Endothelial cell of umbilical vein (primary cell): ENCODE measurements at regions not wholly inside any gene's neighbourhood (a gene's known extent, or its start where the extent isn't known, plus 50 kb on each side); places are given as distances from the start of the nearest gene placed in this dataset.

Experiments
- BruUV-seq: library from RNA; stranded (reverse); fragments of 400-500 nt; replicated peaks from 2 replicates; lab custom pipeline; 2021; lab: Mats Ljungman, UMichigan
- CTCF ChIA-PET: fragments of 300-600, 350-600 bp; sonication (Branson Sonifier 250); formaldehyde crosslinking; loops from one replicate; lab custom pipeline; 2021; ENCODE audit warnings: antibody characterized with exemption, inconsistent platforms; lab: Charles Lee
- POLR2A ChIA-PET: fragments of 300-600, 350-600 bp; sonication (Branson Sonifier 250); formaldehyde crosslinking; loops from one replicate; lab custom pipeline; 2021; ENCODE audit warnings: antibody characterized with exemption, inconsistent platforms; lab: Charles Lee
- DNase-seq: peaks from one replicate; pipeline ENCODE4 v3.0.0-alpha.2; 2011; ENCODE audit warnings: low read depth, low spot score
- FAIRE-seq: peaks from 2 replicates; lab custom pipeline; 2011; peaks lifted over from hg19 to GRCh38; lab: Jason Lieb, UNC
- H2AFZ ChIP-seq: 2 replicates; pipeline ENCODE4 v1.6.0; 2012; ENCODE audit warnings: low read depth, low read length, control low read depth, inconsistent platforms
- H3K27ac ChIP-seq: 2 replicates; pipeline ENCODE4 v1.5.1; 2011; ENCODE audit warnings: low read depth, mild to moderate bottlenecking, control low read depth, low read length, moderate library complexity; ENCODE audit not compliant: insufficient read depth
- H3K27me3 ChIP-seq, 2 experiments: 2 replicates each; pipeline versions ENCODE4 v1.6.0 to v1.6.1; 2011; ENCODE audit warnings: low read length in 2 of 2, mixed read lengths in 1 of 2; ENCODE audit not compliant: control insufficient read depth in 2 of 2, insufficient read depth in 2 of 2
- H3K36me3 ChIP-seq, 2 experiments: 2 replicates in 1 of 2; 3 replicates in 1 of 2; pipeline ENCODE4 v1.5.1; 2011; ENCODE audit warnings: low read length in 2 of 2, mild to moderate bottlenecking in 1 of 2, moderate library complexity in 1 of 2; ENCODE audit not compliant: control insufficient read depth in 2 of 2, insufficient read depth in 2 of 2; ENCODE audit errors: extremely low read depth in 1 of 2
- H3K4me1 ChIP-seq: 3 replicates; pipeline ENCODE4 v1.5.1; 2011; ENCODE audit warnings: mild to moderate bottlenecking, low read length; ENCODE audit not compliant: control insufficient read depth, insufficient read depth; ENCODE audit errors: extremely low read depth
- H3K4me2 ChIP-seq: 2 replicates; pipeline ENCODE4 v1.6.1; 2011; ENCODE audit warnings: low read length, control low read depth, mixed read lengths; ENCODE audit not compliant: insufficient read depth
- H3K4me3 ChIP-seq, 3 experiments: fragments of 200-600 bp in 1 of 3; sonication (generic), shearing (Covaris generic) in 1 of 3; replicated peaks in 1 of 3; 2 replicates each; pipeline ENCODE4 v1.5.1; 2011 to 2016; ENCODE audit warnings: control low read depth in 3 of 3, low read length in 3 of 3, mild to moderate bottlenecking in 2 of 3, inconsistent platforms in 1 of 3, low read depth in 1 of 3, moderate library complexity in 1 of 3; ENCODE audit not compliant: insufficient read depth in 1 of 3
- H3K79me2 ChIP-seq: 2 replicates; pipeline ENCODE4 v1.6.0; 2012; ENCODE audit warnings: low read length, inconsistent platforms; ENCODE audit not compliant: control insufficient read depth, insufficient read depth
- H3K9ac ChIP-seq: replicated peaks from 2 replicates; pipeline ENCODE3; 2011; ENCODE audit warnings: low read length, control low read depth; ENCODE audit not compliant: insufficient read depth; ENCODE audit errors: extremely low read depth
- H3K9me1 ChIP-seq: replicated peaks from 3 replicates; pipeline ENCODE4 v1.6.0; 2011; ENCODE audit warnings: mild to moderate bottlenecking, low read length; ENCODE audit not compliant: control insufficient read depth, insufficient read depth; ENCODE audit errors: extremely low read depth
- H3K9me3 ChIP-seq: replicated peaks from 2 replicates; pipeline ENCODE4 v1.5.1; 2012; ENCODE audit warnings: low read length, inconsistent platforms; ENCODE audit not compliant: control insufficient read depth, insufficient read depth
- H4K20me1 ChIP-seq: replicated peaks from 2 replicates; pipeline ENCODE3; 2011; ENCODE audit warnings: mild to moderate bottlenecking, low read length; ENCODE audit not compliant: control insufficient read depth, insufficient read depth; ENCODE audit errors: extremely low read depth
- CTCF ChIP-seq, 2 donors: IDR thresholded peaks; 1 replicate in 1 of 2; 2 replicates in 1 of 2; pipeline ENCODE4 v1.5.1; 2011; ENCODE audit warnings: low read length in 2 of 2, mild to moderate bottlenecking in 2 of 2, moderate library complexity in 2 of 2, control low read depth in 1 of 2, inconsistent platforms in 1 of 2, low read depth in 1 of 2; ENCODE audit not compliant: insufficient read depth in 1 of 2; ENCODE audit errors: extremely low read depth in 1 of 2
- EZH2 ChIP-seq: IDR thresholded peaks from 2 replicates; pipeline ENCODE4 v1.6.1; 2012; ENCODE audit warnings: borderline replicate concordance, low read depth, mild to moderate bottlenecking, moderate library complexity, low read length, inconsistent platforms; ENCODE audit not compliant: severe bottlenecking
- FOS ChIP-seq: IDR thresholded peaks from 2 replicates; pipeline ENCODE4 v1.6.1; 2011; ENCODE audit warnings: mild to moderate bottlenecking, low read length, moderate library complexity, borderline replicate concordance; ENCODE audit not compliant: insufficient read depth
- GATA2 ChIP-seq: IDR thresholded peaks from 2 replicates; pipeline ENCODE4 v1.7.0; 2011; ENCODE audit warnings: low read depth, mild to moderate bottlenecking, moderate library complexity, mixed read lengths, low read length; ENCODE audit not compliant: insufficient read length, insufficient read depth
- JUN ChIP-seq: IDR thresholded peaks from 2 replicates; pipeline ENCODE4 v1.6.1; 2011; ENCODE audit warnings: borderline replicate concordance, low read depth; ENCODE audit not compliant: insufficient read length, insufficient read depth
- MAX ChIP-seq: IDR thresholded peaks from 2 replicates; pipeline ENCODE4 v1.6.1; 2011; ENCODE audit not compliant: insufficient read depth, insufficient read length
- MYC ChIP-seq: IDR thresholded peaks from one replicate; pipeline ENCODE4 v1.6.1; 2011; ENCODE audit warnings: mild to moderate bottlenecking, low read depth, low read length
- POLR2A ChIP-seq: IDR thresholded peaks from 2 replicates; pipeline ENCODE4 v1.6.1; 2012; ENCODE audit warnings: low read depth, mild to moderate bottlenecking, control low read depth, low read length
- POLR2AphosphoS5 ChIP-seq: IDR thresholded peaks from 2 replicates; pipeline ENCODE4 v1.6.1; 2012; ENCODE audit warnings: low read depth, mild to moderate bottlenecking, control low read depth, low read length, moderate library complexity; ENCODE audit not compliant: insufficient read depth
- dilution Hi-C: fragments of 300-500 bp; cut with MboI; formaldehyde crosslinking; loops from one replicate; pipeline ENCODE4 v1.15.0; 2019; ENCODE audit warnings: low sequenced_read_pairs; ENCODE audit not compliant: extremely low pct_ligation_motif_present
- intact Hi-C: fragments of 100-400 bp; cut with micrococcal nuclease; formaldehyde crosslinking; loops from one replicate; pipeline ENCODE4 v1.10.0; 2022

- FAIRE-seq: no peak
- ChIA-PET POLR2A (no interaction called here), CTCF (interaction anchor here (1.7 to 2.3 kb wide), 2 partner anchors 151 to 170 kb away, joined by 7 read pairs; no protein-coding TSS in a partner anchor)
Observed at GRCh38 chr12:19908830-19909229, 459.5 kb upstream of the PDE3A start.

More at GRCh38 chr12:19908830-19909229, 459.5 kb upstream of the PDE3A start:
- no peak overlapping the region for H3K4me3 ChIP-seq
- no peaks in the 10 kb centered on the region for H3K9me3 ChIP-seq
- no TSS peak for BruUV-seq
- no peak for DNase-seq
- H4K20me1 ChIP-seq: no peaks in the 10 kb centered on the region
- no peak overlapping the region for H3K27ac ChIP-seq
- dilution Hi-C loops: no loop called here
- H3K36me3 ChIP-seq: no peaks in the 10 kb centered on the region
- TF ChIP-seq POLR2AphosphoS5 (no peak), EZH2 (no peak), CTCF (IDR thresholded peaks at IDR 0.05; ENCODE audit: extremely low read depth in 1 of 2, insufficient read depth in 1 of 2, low read depth in 1 of 2, low read length in 2 of 2) (no peak), FOS (no peak), MAX (no peak), MYC (no peak), JUN (no peak), POLR2A (no peak), GATA2 (no peak)
- H3K4me2 ChIP-seq: no peak overlapping the region
- intact Hi-C loops: no loop called here
- no peak overlapping the region for H3K9ac ChIP-seq
- H3K9me1 ChIP-seq: peaks cover 3% of the 10 kb centered on the region
- no peaks in the 10 kb centered on the region for H3K27me3 ChIP-seq
- H2AFZ ChIP-seq: no peak overlapping the region
- peaks cover 6% of the 10 kb centered on the region for H3K4me1 ChIP-seq
- H3K79me2 ChIP-seq: no peaks in the 10 kb centered on the region
